HepG2 (cell line): ENCODE measurements at regions not wholly inside any gene's neighbourhood (a gene's known extent, or its start where the extent isn't known, plus 50 kb on each side); places are given as distances from the start of the nearest gene placed in this dataset.

Experiments
- ADNP ChIP-seq: sonication (generic); formaldehyde crosslinking; IDR thresholded peaks from 2 replicates; pipeline ENCODE4 v1.4.0; 2020; ENCODE audit warnings: missing genetic modification reagents
- EHMT2 ChIP-seq: fragments of 200-600 bp; sonication (generic); IDR thresholded peaks from 2 replicates; pipeline ENCODE4 v1.7.0; 2017; ENCODE audit warnings: antibody characterized with exemption, low read depth, low read length, borderline replicate concordance
- ETV6 ChIP-seq: sonication (generic); formaldehyde crosslinking; conservative IDR thresholded peaks from 2 replicates; pipeline ENCODE4 v1.4.0; 2020; ENCODE audit warnings: missing genetic modification reagents
- HBP1 ChIP-seq: IDR thresholded peaks from 2 replicates; pipeline ENCODE4 v1.6.1; 2016; ENCODE audit warnings: low read depth, control low read depth
- JARID2 ChIP-seq: sonication (generic); formaldehyde crosslinking; IDR thresholded peaks from 2 replicates; pipeline ENCODE4 v1.8.1; 2023; ENCODE audit warnings: missing genetic modification reagents, inconsistent platforms; ENCODE audit not compliant: insufficient replicate concordance
- MIXL1 ChIP-seq: IDR thresholded peaks from 2 replicates; pipeline ENCODE4 v1.6.1; 2016
- NFIC ChIP-seq: IDR thresholded peaks from 2 replicates; pipeline ENCODE4 v1.6.1; 2012; ENCODE audit warnings: mild to moderate bottlenecking, low read length, inconsistent platforms
- RBFOX2 ChIP-seq: fragments of 200-400 bp; formaldehyde crosslinking; IDR thresholded peaks from 2 replicates; pipeline ENCODE4 v1.6.1; 2017; ENCODE audit warnings: low read depth, mild to moderate bottlenecking, low read length
- REXO4 ChIP-seq: sonication (generic); formaldehyde crosslinking; IDR thresholded peaks from 2 replicates; pipeline ENCODE4 v1.8.0; 2022; ENCODE audit warnings: missing genetic modification reagents, mild to moderate bottlenecking, borderline replicate concordance
- SMYD3 ChIP-seq: sonication (generic); formaldehyde crosslinking; IDR thresholded peaks from 2 replicates; pipeline ENCODE4 v1.8.1; 2023; ENCODE audit warnings: mild to moderate bottlenecking, missing genetic modification reagents
- STAT6 ChIP-seq: sonication (generic); formaldehyde crosslinking; IDR thresholded peaks from 2 replicates; pipeline ENCODE4 v1.4.0; 2020; ENCODE audit warnings: missing genetic modification reagents, mild to moderate bottlenecking, borderline replicate concordance
- TEAD3 ChIP-seq: optimal IDR thresholded peaks from 2 replicates; pipeline ENCODE3; 2016; ENCODE audit warnings: borderline replicate concordance
- ZBTB43 ChIP-seq: sonication (generic); formaldehyde crosslinking; conservative IDR thresholded peaks from 2 replicates; pipeline ENCODE4 v1.4.0; 2020; ENCODE audit warnings: missing genetic modification reagents
- ZFP36L2 ChIP-seq: sonication (generic); formaldehyde crosslinking; IDR thresholded peaks from 2 replicates; pipeline ENCODE4 v1.4.0; 2020; ENCODE audit warnings: missing genetic modification reagents
- ZFP90 ChIP-seq: sonication (generic); formaldehyde crosslinking; IDR thresholded peaks from 2 replicates; pipeline ENCODE4 v1.8.0; 2022; ENCODE audit warnings: missing genetic modification reagents, mild to moderate bottlenecking, inconsistent platforms, borderline replicate concordance
- ZMYM3 ChIP-seq: sonication (generic); formaldehyde crosslinking; IDR thresholded peaks from 2 replicates; pipeline ENCODE4 v1.5.1; 2020; ENCODE audit warnings: mild to moderate bottlenecking, missing genetic modification reagents
- ZNF224 ChIP-seq: sonication (generic); formaldehyde crosslinking; IDR thresholded peaks from 2 replicates; pipeline ENCODE4 v1.5.0; 2020; ENCODE audit warnings: mild to moderate bottlenecking, missing genetic modification reagents
- ZNF337 ChIP-seq: sonication (generic); formaldehyde crosslinking; IDR thresholded peaks from 2 replicates; pipeline ENCODE4 v1.5.1; 2020; ENCODE audit warnings: missing genetic modification reagents, low read depth, mild to moderate bottlenecking, borderline replicate concordance
- ZNF687 ChIP-seq: sonication (generic); formaldehyde crosslinking; IDR thresholded peaks from 2 replicates; pipeline ENCODE4 v1.5.1; 2020; ENCODE audit warnings: mild to moderate bottlenecking, missing genetic modification reagents, moderate library complexity
- ZNF720 ChIP-seq: sonication (generic); formaldehyde crosslinking; IDR thresholded peaks from 2 replicates; pipeline ENCODE4 v1.4.0; 2020; ENCODE audit warnings: missing genetic modification reagents

GRCh38 chrX:129230850-129231512, 292.3 kb downstream of the SMARCA1 start (continued):
- TF ChIP-seq ZBTB43 (no peak), TEAD3 (CRISPR knock-in tag) (peak; percentile 11), NFIC (no peak), ZNF687 (CRISPR knock-in tag) (no peak), ZMYM3 (CRISPR knock-in tag) (no peak), ZNF720 (CRISPR knock-in tag) (no peak), STAT6 (CRISPR knock-in tag) (0 out of 2 replicates have a peak, but pooled peaks have one; percentile 60), ZFP36L2 (CRISPR knock-in tag) (no peak), REXO4 (CRISPR knock-in tag) (no peak), ZFP90 (no peak), SMYD3 (CRISPR knock-in tag) (no peak), ZNF224 (CRISPR knock-in tag) (no peak), EHMT2 (no peak), MIXL1 (CRISPR knock-in tag) (peak; percentile 85), ADNP (CRISPR knock-in tag) (no peak), ETV6 (CRISPR knock-in tag) (no peak), RBFOX2 (no peak), ZNF337 (CRISPR knock-in tag) (no peak), HBP1 (no peak), JARID2 (CRISPR knock-in tag) (no peak)
